ENCODE measurements at regions not wholly inside any gene's neighbourhood (a gene's known extent, or its start where the extent isn't known, plus 50 kb on each side); places are given as distances from the start of the nearest gene placed in this dataset.

DNA sequence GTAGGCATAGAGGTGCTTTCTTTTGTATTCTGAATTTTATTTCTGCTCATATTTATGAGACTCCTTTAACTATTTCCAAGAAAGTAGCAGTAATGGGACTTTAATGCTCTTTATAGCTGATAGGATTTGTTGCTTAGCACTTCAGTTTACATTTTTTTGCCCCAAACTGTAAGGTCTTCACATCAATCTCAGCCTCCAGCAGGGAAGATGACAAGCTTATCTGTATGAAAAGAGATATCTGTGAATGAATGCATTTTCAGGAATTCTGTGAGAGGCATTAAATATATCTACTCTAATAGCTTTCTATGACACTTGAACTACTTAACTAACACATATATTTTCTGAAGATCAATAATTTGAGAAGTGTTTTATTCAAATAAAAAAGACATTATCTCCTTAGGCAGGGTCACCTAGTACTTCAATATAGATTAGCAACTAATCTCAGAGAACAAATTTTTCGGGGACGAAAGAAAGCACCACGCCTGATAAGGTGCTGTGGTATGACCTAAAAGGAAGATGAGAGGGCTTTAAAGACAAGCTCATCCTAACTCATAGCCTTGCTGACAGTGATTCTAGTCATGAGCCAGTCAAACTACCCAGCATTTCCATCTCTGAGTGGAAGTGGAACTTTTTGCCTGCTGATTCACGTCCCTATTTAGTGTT is 766.1 kb upstream of the CNTNAP5 start:
- DNase-seq (ENCODE audit: low read depth in 2 of 3, low spot score in 2 of 3), result no peak

DNA sequence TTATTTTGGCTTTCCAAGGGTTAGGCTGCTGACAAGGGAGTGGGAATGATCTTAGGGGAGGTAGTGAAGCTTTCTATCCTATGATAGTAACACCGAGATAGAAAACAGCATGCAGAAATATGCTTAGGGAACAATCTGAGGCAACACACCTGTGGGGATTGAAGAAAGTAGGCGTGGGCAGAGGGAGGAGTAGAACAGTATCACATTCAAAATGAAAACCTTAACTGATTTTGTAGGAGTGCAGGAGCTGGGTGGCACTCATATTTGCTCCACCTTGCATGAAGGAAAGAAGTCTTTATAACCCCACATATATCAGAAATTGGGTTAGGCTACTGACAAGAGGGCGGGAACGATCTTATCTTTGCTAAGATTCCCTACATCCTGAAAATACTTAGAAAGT is 762.2 kb upstream of the CNTNAP5 start:
- no peak for DNase-seq (ENCODE audit: low read depth in 2 of 3, low spot score in 2 of 3)

DNA sequence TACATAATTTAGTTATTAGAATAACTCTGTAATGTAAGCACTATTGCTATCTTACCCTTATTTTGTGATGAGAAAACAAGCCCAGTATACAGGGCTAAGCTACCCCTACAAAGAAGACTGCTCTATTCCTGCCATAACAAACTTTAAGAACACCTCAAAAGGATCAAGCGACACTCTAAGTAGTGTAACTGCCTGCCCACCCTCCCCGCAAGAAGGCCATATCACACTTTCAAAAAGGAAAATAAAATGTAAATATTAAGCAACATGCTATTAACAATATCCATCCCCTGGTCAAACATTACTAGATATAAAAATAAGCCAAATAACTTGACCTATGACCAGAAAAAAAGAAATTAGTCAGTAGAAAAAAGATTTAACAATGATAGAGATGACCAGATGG is 741.7 kb upstream of the CNTNAP5 start:
- no peak for DNase-seq (ENCODE audit: low read depth in 2 of 3, low spot score in 2 of 3)

DNA sequence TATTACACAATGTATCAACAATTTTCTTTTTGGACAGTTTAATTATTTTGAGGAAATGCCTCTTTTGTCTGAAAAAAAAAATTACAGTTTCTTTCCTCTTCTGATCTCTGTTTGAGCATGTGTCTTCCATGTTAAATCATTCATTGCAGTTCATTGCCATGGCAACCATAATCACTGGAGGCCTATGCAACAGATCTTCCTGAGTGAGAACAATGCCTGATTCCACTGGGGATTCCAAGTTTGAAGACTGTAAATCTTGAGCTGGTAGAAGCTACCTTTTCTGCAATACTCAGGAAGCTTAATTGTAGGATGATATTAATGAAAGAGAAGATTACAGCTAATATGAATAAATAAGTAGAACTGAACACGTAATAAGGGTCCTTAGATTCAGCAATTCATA is 721.4 kb upstream of the CNTNAP5 start:
- DNase-seq (ENCODE audit: low read depth in 2 of 3, low spot score in 2 of 3), result no peak

Data from hematopoietic multipotent progenitor cell (in vitro differentiated cells).